Activated CD4-positive, alpha-beta memory T cell treated with anti-CD3 and anti-CD28 coated beads for 36 hours (primary cell): ENCODE measurements at regions not wholly inside any gene's neighbourhood (a gene's known extent, or its start where the extent isn't known, plus 50 kb on each side); places are given as distances from the start of the nearest gene placed in this dataset.

ENCODE experiments used
- CTCF ChIA-PET: fragments of 350-600 bp; sonication (Branson Sonifier 250); formaldehyde crosslinking; loops from one replicate; lab custom pipeline; 2021; ENCODE audit warnings: antibody characterized with exemption, inconsistent platforms; lab: Charles Lee
- POLR2A ChIA-PET: fragments of 350-600 bp; sonication (Branson Sonifier 250); formaldehyde crosslinking; loops from one replicate; lab custom pipeline; 2021; ENCODE audit warnings: antibody characterized with exemption; lab: Charles Lee
- DNase-seq: peaks from one replicate; pipeline ENCODE4 v3.0.0-alpha.2; 2020
- H3K27ac Mint-ChIP-seq: one replicate; pipeline ENCODE4 v1.8.0; 2021; ENCODE audit warnings: mixed read lengths
- H3K27me3 Mint-ChIP-seq: one replicate; pipeline ENCODE4 v1.8.0; 2021; ENCODE audit warnings: mixed read lengths
- H3K36me3 Mint-ChIP-seq: one replicate; pipeline ENCODE4 v1.8.0; 2021; ENCODE audit warnings: mixed read lengths
- H3K4me1 Mint-ChIP-seq: one replicate; pipeline ENCODE4 v1.8.0; 2021; ENCODE audit warnings: low read depth, mixed read lengths
- H3K4me3 Mint-ChIP-seq: one replicate; pipeline ENCODE4 v1.8.0; 2021; ENCODE audit warnings: mild to moderate bottlenecking, mixed read lengths
- H3K9me3 Mint-ChIP-seq: one replicate; pipeline ENCODE4 v1.8.0; 2021; ENCODE audit warnings: mixed read lengths
- intact Hi-C: fragments of 100-400 bp; cut with micrococcal nuclease; formaldehyde crosslinking; loops from one replicate; pipeline ENCODE4 v1.15.1; 2023

GRCh38 chrX:63514569-63515080, 163.5 kb upstream of the SPIN4 start:
- POLR2A ChIA-PET: no interaction called here
- intact Hi-C loops: no loop called here
- no peak overlapping the region for H3K27ac Mint-ChIP-seq
- CTCF ChIA-PET: no interaction called here
- no peaks in the 10 kb centered on the region for H3K9me3 Mint-ChIP-seq
- H3K4me1 Mint-ChIP-seq: peaks cover 8% of the 10 kb centered on the region
- no peaks in the 10 kb centered on the region for H3K36me3 Mint-ChIP-seq
- no peak for DNase-seq
- no peaks in the 10 kb centered on the region for H3K27me3 Mint-ChIP-seq
- H3K4me3 Mint-ChIP-seq: no peak overlapping the region

- Mint-ChIP-seq H3K36me3 (no peaks in the 10 kb centered on the region), H3K4me3 (no peak overlapping the region), H3K9me3 (no peaks in the 10 kb centered on the region), H3K27me3 (no peaks in the 10 kb centered on the region), H3K4me1 (peaks cover 10% of the 10 kb centered on the region), H3K27ac (no peak overlapping the region)
- POLR2A ChIA-PET: no interaction called here
- intact Hi-C loops: no loop called here
- no peak for DNase-seq
- CTCF ChIA-PET: no interaction called here
These were observed 162.9 kb upstream of the SPIN4 start for GRCh38 chrX:63513825-63514568.

GRCh38 chrX:63511361-63511760, 160.2 kb upstream of the SPIN4 start:
- Mint-ChIP-seq H3K27me3 (no peaks in the 10 kb centered on the region), H3K4me1 (peaks cover 10% of the 10 kb centered on the region), H3K4me3 (no peak overlapping the region), H3K27ac (no peak overlapping the region), H3K9me3 (no peaks in the 10 kb centered on the region), H3K36me3 (no peaks in the 10 kb centered on the region)
- intact Hi-C loops: no loop called here
- ChIA-PET CTCF (no interaction called here), POLR2A (no interaction called here)
- DNase-seq: no peak

- Mint-ChIP-seq H3K27ac (no peak overlapping the region), H3K4me3 (no peak overlapping the region), H3K9me3 (no peaks in the 10 kb centered on the region), H3K27me3 (no peaks in the 10 kb centered on the region), H3K36me3 (no peaks in the 10 kb centered on the region), H3K4me1 (peaks cover 10% of the 10 kb centered on the region)
- ChIA-PET POLR2A (no interaction called here), CTCF (no interaction called here)
- no peak for DNase-seq
- intact Hi-C loops: no loop called here
These were observed 157.5 kb upstream of the SPIN4 start for GRCh38 chrX:63508668-63509067.

- ChIA-PET POLR2A (no interaction called here), CTCF (no interaction called here)
- Mint-ChIP-seq H3K4me1 (peaks cover 8% of the 10 kb centered on the region), H3K36me3 (peaks cover 1% of the 10 kb centered on the region), H3K27ac (no peak overlapping the region), H3K4me3 (no peak overlapping the region), H3K9me3 (no peaks in the 10 kb centered on the region), H3K27me3 (no peaks in the 10 kb centered on the region)
- no peak for DNase-seq
- intact Hi-C loops: no loop called here
These were observed 155.2 kb upstream of the SPIN4 start for GRCh38 chrX:63506320-63506719.

GRCh38 chrX:63503541-63503940, 152.4 kb upstream of the SPIN4 start:
- peaks cover 6% of the 10 kb centered on the region for H3K36me3 Mint-ChIP-seq
- H3K27ac Mint-ChIP-seq: no peak overlapping the region
- H3K9me3 Mint-ChIP-seq: no peaks in the 10 kb centered on the region
- CTCF ChIA-PET: interaction anchor here (0.6 kb wide), 1 partner anchor 253 kb away, joined by 3 read pairs; no protein-coding TSS in a partner anchor
- intact Hi-C loops: no loop called here
- peaks cover 2% of the 10 kb centered on the region for H3K4me1 Mint-ChIP-seq
- no peak overlapping the region for H3K4me3 Mint-ChIP-seq
- no peaks in the 10 kb centered on the region for H3K27me3 Mint-ChIP-seq
- no peak for DNase-seq
- POLR2A ChIA-PET: no interaction called here

- CTCF ChIA-PET: no interaction called here
- Mint-ChIP-seq H3K27ac (no peak overlapping the region), H3K9me3 (peaks cover 19% of the 10 kb centered on the region), H3K27me3 (no peaks in the 10 kb centered on the region), H3K4me1 (peaks cover 2% of the 10 kb centered on the region), H3K4me3 (no peak overlapping the region), H3K36me3 (peaks cover 28% of the 10 kb centered on the region)
- no peak for DNase-seq
- POLR2A ChIA-PET: no interaction called here
- intact Hi-C loops: no loop called here
These were observed 137.6 kb upstream of the SPIN4 start for GRCh38 chrX:63488546-63489373.

GRCh38 chrX:63475200-63475599, 124.1 kb upstream of the SPIN4 start:
- Mint-ChIP-seq H3K4me3 (no peak overlapping the region), H3K27ac (no peak overlapping the region), H3K36me3 (peaks cover 50% of the 10 kb centered on the region), H3K9me3 (peaks cover 36% of the 10 kb centered on the region), H3K27me3 (no peaks in the 10 kb centered on the region), H3K4me1 (no peaks in the 10 kb centered on the region)
- ChIA-PET CTCF (no interaction called here), POLR2A (no interaction called here)
- intact Hi-C loops: no loop called here
- DNase-seq: no peak

GRCh38 chrX:63471004-63471403, 119.9 kb upstream of the SPIN4 start:
- H3K9me3 Mint-ChIP-seq: peaks cover 17% of the 10 kb centered on the region
- H3K36me3 Mint-ChIP-seq: peaks cover 38% of the 10 kb centered on the region
- no peaks in the 10 kb centered on the region for H3K27me3 Mint-ChIP-seq
- no peak overlapping the region for H3K27ac Mint-ChIP-seq
- intact Hi-C loops: no loop called here
- no peak for DNase-seq
- CTCF ChIA-PET: no interaction called here
- H3K4me1 Mint-ChIP-seq: no peaks in the 10 kb centered on the region
- H3K4me3 Mint-ChIP-seq: no peak overlapping the region
- POLR2A ChIA-PET: no interaction called here

- Mint-ChIP-seq H3K4me3 (no peak overlapping the region), H3K27me3 (no peaks in the 10 kb centered on the region), H3K27ac (no peak overlapping the region), H3K9me3 (peaks cover 12% of the 10 kb centered on the region), H3K36me3 (peaks cover 36% of the 10 kb centered on the region), H3K4me1 (no peaks in the 10 kb centered on the region)
- no peak for DNase-seq
- ChIA-PET POLR2A (no interaction called here), CTCF (no interaction called here)
- intact Hi-C loops: no loop called here
These were observed 119.4 kb upstream of the SPIN4 start for GRCh38 chrX:63470506-63470905.

- CTCF ChIA-PET: no interaction called here
- no peaks in the 10 kb centered on the region for H3K27me3 Mint-ChIP-seq
- POLR2A ChIA-PET: no interaction called here
- no peak for DNase-seq
- intact Hi-C loops: no loop called here
- H3K4me3 Mint-ChIP-seq: no peak overlapping the region
- H3K9me3 Mint-ChIP-seq: peaks cover 11% of the 10 kb centered on the region
- no peaks in the 10 kb centered on the region for H3K4me1 Mint-ChIP-seq
- peaks cover 29% of the 10 kb centered on the region for H3K36me3 Mint-ChIP-seq
- no peak overlapping the region for H3K27ac Mint-ChIP-seq
These were observed 115.6 kb upstream of the SPIN4 start for GRCh38 chrX:63466690-63467089.

- ChIA-PET POLR2A (no interaction called here), CTCF (no interaction called here)
- H3K27me3 Mint-ChIP-seq: no peaks in the 10 kb centered on the region
- peaks cover 37% of the 10 kb centered on the region for H3K36me3 Mint-ChIP-seq
- H3K4me3 Mint-ChIP-seq: no peak overlapping the region
- peaks cover 44% of the 10 kb centered on the region for H3K9me3 Mint-ChIP-seq
- H3K27ac Mint-ChIP-seq: no peak overlapping the region
- intact Hi-C loops: no loop called here
- H3K4me1 Mint-ChIP-seq: no peaks in the 10 kb centered on the region
- no peak for DNase-seq
These were observed 107.8 kb upstream of the SPIN4 start for GRCh38 chrX:63458981-63459380.
